Memory B cell (primary cell): ENCODE measurements at regions not wholly inside any gene's neighbourhood (a gene's known extent, or its start where the extent isn't known, plus 50 kb on each side); places are given as distances from the start of the nearest gene placed in this dataset.

Experiments
- ATAC-seq: fragments of 150-1000 bp; cut with Tn5 transposase; 2 replicates; pipeline ENCODE4 v1.10.0; 2021; ENCODE audit warnings: low read depth, mild to moderate bottlenecking, moderate library complexity
- DNase-seq, 2 donors: peaks; one replicate each; pipeline ENCODE4 v3.0.0; 2022; ENCODE audit warnings: low spot score in 2 of 2
- H3K27ac Mint-ChIP-seq: one replicate; pipeline ENCODE4 v1.8.0; 2022; ENCODE audit warnings: mild to moderate bottlenecking, moderate library complexity, mixed read lengths
- H3K27me3 Mint-ChIP-seq: one replicate; pipeline ENCODE4 v1.8.0; 2022; ENCODE audit warnings: mixed read lengths
- H3K36me3 Mint-ChIP-seq: one replicate; pipeline ENCODE4 v1.8.0; 2022; ENCODE audit warnings: mild to moderate bottlenecking, mixed read lengths
- H3K4me1 Mint-ChIP-seq: one replicate; pipeline ENCODE4 v1.8.0; 2022; ENCODE audit warnings: mixed read lengths
- H3K4me3 Mint-ChIP-seq: one replicate; pipeline ENCODE4 v1.8.0; 2022; ENCODE audit warnings: mild to moderate bottlenecking, moderate library complexity, mixed read lengths
- H3K9me3 Mint-ChIP-seq: one replicate; pipeline ENCODE4 v1.8.0; 2022; ENCODE audit warnings: mixed read lengths

DNA sequence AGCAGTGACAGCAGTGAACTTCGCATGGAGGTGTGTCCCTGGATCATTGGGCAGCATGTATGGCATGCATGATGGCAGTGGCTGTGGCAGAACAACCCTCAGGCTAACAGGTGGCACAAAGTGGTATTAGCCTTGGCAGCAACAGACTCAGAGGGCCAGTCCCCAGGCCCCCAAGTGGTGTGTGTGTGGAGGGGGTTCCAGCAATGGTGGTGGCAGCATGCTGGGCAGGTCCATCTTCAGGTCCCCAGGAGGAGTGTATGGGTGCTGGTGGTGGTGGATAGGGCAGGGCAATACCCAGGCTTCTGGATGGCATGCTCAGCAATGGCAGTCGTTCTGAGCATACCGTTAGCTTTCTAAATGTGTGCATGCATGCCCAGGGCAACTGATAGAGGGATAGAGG is 923.7 kb downstream of the PDHA2 start:
- ATAC-seq (no peak), DNase-seq (no peak)
- Mint-ChIP-seq H3K4me3 (no peak overlapping the region), H3K27ac (no peak overlapping the region), H3K4me1 (no peaks in the 10 kb centered on the region), H3K27me3 (no peaks in the 10 kb centered on the region), H3K36me3 (no peaks in the 10 kb centered on the region), H3K9me3 (peaks cover 8% of the 10 kb centered on the region)

DNA sequence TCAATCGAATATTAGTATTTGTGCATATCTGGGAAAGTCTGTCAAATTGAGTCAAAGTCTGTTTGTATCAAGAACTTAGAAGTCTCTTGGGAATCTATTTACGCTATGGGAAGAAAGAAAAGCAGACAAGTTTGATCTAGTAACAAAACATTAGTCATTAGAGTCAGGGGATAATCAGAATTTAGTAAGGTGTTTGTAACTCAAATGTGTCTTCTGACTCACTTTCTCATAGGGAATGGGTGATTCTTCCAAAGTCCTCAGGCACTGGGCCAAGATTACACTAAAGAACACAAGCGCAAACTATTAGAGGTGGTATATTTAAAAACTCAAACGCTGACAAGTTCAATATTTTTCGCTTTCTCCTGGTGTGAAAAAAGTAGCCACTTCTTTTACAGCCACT is 926.5 kb downstream of the PDHA2 start:
- Mint-ChIP-seq H3K27ac (no peak overlapping the region), H3K9me3 (peaks cover 6% of the 10 kb centered on the region), H3K4me3 (no peak overlapping the region), H3K27me3 (no peaks in the 10 kb centered on the region), H3K4me1 (no peaks in the 10 kb centered on the region), H3K36me3 (no peaks in the 10 kb centered on the region)
- ATAC-seq = no peak
- no peak for DNase-seq

DNA sequence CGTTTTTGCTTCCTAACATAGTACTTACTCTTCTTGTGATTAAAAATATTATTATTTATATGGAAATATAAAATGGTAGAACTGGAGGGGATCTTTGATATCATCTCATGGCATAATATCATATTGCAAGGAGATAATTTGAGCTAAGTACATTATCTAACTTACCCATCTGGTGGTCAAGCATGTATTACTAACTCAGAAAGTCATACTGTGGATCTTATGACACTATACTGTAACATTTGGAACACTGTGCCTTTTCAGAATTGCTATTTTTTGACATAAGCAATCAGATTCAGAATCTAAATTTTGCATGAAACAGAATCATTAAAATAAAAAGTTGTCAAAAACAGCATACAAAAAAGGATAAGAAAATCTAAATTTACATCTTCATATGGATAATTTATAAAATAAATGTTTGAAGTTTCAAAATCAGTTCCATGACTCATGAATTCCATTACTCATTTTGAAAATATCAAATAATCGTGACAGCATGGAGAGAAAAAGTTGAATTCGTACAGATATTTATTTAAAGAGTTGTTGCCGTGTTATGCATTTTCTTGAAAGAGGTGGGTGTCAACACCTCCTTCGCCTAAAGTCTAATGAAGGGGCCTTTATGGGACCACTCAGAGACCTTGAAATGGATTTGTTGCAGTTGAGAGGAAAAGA is 928.1 kb downstream of the PDHA2 start:
- Mint-ChIP-seq H3K27ac (no peak overlapping the region), H3K27me3 (no peaks in the 10 kb centered on the region), H3K9me3 (peaks cover 4% of the 10 kb centered on the region), H3K4me1 (no peaks in the 10 kb centered on the region), H3K4me3 (no peak overlapping the region), H3K36me3 (no peaks in the 10 kb centered on the region)
- ATAC-seq (no peak), DNase-seq (no peak)

DNA sequence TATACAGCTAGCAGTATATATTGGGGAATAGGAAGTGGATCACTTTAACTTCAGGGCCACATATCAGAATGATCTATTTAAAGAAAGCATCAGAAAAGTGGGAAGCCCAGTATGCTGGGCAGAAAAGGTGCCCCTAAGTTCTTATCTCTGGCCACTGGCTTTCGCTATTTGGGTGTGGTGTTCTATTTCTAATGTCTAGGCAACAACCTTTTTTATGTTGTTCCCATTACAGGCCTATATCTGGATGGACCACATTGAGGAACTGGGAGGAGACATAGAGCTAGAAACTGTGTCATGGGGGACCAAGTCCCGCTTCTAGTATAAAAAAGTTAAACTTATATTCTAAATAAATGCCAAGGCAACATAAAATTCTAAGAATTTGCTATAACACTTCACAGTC is 935.6 kb downstream of the PDHA2 start:
- Mint-ChIP-seq H3K36me3 (no peaks in the 10 kb centered on the region), H3K27me3 (no peaks in the 10 kb centered on the region), H3K4me1 (no peaks in the 10 kb centered on the region), H3K9me3 (no peaks in the 10 kb centered on the region), H3K4me3 (no peak overlapping the region), H3K27ac (no peak overlapping the region)
- ATAC-seq (no peak), DNase-seq (no peak)

DNA sequence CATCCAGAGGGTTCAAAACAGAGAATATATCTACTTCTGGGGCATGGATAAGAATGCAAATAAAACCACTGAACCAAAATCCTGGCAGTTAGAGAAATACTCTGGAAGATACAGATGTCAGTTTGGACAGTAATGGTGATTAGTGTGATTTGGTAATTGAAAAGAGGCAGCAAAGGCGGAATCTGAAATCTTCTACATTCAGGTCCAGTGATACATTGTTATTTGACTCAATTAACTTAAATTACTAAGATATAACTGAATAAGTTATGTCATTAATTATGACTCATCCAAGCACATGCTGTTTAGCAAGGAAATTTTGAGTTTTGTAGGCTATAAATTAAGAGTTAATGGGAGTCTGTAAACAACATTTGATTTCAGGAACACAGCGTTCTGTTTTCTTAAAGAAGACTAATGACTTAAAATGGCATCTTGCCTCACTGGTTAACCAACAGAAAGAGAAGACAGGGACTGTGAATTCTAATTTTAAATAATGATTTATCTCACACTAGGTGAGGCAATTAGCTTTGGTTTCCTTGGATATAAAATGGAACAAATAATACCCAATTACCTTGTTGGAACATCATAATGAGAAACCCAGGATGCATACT is 937.1 kb downstream of the PDHA2 start:
- Mint-ChIP-seq H3K27ac (no peak overlapping the region), H3K9me3 (no peaks in the 10 kb centered on the region), H3K27me3 (no peaks in the 10 kb centered on the region), H3K36me3 (no peaks in the 10 kb centered on the region), H3K4me1 (no peaks in the 10 kb centered on the region), H3K4me3 (no peak overlapping the region)
- DNase-seq (no peak), ATAC-seq (no peak)

DNA sequence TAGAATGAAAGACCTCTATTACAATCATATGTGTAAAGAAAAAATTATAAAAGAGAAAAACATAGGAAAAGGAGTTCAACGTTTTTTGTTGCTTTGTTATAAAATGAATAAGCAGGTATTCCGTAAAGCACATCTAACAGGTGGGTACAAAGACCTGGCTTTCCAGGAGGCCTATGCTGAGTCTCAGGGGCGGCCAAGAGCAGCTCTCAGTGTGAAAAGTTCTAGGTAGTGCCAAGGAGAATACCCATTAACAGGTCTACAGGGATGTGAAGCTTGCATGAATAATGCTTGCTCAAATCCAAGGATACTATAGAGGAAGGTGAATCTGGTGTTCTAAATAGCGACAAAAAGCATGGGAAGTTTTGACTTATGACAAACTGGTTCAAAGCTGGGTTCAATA is 944.4 kb downstream of the PDHA2 start:
- Mint-ChIP-seq H3K9me3 (peaks cover 8% of the 10 kb centered on the region), H3K27ac (no peak overlapping the region), H3K4me3 (no peak overlapping the region), H3K36me3 (no peaks in the 10 kb centered on the region), H3K4me1 (no peaks in the 10 kb centered on the region), H3K27me3 (no peaks in the 10 kb centered on the region)
- ATAC-seq (no peak), DNase-seq (no peak)

DNA sequence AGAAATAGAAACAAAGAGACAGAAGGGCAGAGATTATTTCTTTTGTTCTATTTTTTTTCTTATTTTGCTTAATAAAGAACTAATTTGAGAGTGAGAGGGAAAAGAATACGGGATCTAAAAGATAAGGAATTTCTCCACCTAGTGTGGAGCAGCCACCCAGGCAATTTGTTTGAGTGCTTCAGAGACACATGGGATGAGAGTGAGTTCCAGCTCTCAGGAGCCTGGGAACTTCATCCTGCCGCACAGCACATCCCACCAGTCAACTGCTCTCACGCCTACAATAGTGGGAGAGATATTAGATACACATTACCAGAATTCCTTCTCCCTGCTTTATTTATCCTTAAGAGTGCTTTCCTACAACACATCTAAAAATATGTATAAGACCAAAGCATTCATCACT is 946.4 kb downstream of the PDHA2 start:
- Mint-ChIP-seq H3K4me3 (no peak overlapping the region), H3K4me1 (no peaks in the 10 kb centered on the region), H3K36me3 (no peaks in the 10 kb centered on the region), H3K9me3 (peaks cover 9% of the 10 kb centered on the region), H3K27ac (no peak overlapping the region), H3K27me3 (no peaks in the 10 kb centered on the region)
- DNase-seq (no peak), ATAC-seq (no peak)

DNA sequence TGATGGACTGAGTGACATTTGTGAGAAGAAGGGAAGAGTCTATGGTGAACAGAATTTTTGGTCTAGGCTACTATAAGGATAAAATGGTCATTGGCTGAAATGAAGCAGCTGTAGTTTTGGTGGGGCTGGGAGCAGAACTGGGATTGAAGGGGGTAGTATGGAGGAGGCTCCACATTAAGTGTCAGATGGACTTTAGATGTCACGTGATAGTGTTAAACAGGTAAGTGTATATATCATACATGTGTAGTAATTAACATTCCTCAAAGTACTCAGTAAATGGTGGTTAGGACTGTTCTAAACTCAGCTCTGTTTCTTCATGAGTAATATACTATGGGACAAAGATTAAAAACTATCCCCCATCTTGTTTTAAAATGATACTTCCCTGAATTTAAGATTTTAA is 947.9 kb downstream of the PDHA2 start:
- Mint-ChIP-seq H3K36me3 (no peaks in the 10 kb centered on the region), H3K27me3 (no peaks in the 10 kb centered on the region), H3K4me1 (no peaks in the 10 kb centered on the region), H3K9me3 (peaks cover 9% of the 10 kb centered on the region), H3K27ac (no peak overlapping the region), H3K4me3 (no peak overlapping the region)
- DNase-seq (no peak), ATAC-seq (no peak)

DNA sequence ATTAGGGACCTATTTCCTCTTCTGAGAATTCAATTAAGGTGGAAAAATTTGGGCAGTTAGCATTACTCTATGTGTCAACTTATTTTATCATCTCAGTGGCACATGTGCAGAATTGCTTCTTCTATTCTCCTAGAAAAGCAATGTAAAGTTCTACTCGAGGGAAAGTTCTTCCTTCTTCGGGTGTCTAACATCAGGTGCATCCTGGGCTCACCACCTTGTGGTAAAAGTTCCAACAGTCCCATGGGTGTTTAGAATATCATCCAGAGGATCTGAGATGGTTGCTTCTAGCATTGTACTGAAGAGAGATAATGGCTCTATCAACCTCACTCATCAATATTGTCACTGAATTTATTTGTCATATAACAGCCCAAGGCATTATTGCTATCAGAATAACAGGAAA is 969.7 kb downstream of the PDHA2 start:
- no peak overlapping the region for H3K27ac Mint-ChIP-seq
- peaks cover 5% of the 10 kb centered on the region for H3K9me3 Mint-ChIP-seq
- no peak for ATAC-seq
- no peaks in the 10 kb centered on the region for H3K4me1 Mint-ChIP-seq
- H3K4me3 Mint-ChIP-seq = no peak overlapping the region
- H3K27me3 Mint-ChIP-seq = no peaks in the 10 kb centered on the region
- DNase-seq = no peak
- H3K36me3 Mint-ChIP-seq = no peaks in the 10 kb centered on the region

DNA sequence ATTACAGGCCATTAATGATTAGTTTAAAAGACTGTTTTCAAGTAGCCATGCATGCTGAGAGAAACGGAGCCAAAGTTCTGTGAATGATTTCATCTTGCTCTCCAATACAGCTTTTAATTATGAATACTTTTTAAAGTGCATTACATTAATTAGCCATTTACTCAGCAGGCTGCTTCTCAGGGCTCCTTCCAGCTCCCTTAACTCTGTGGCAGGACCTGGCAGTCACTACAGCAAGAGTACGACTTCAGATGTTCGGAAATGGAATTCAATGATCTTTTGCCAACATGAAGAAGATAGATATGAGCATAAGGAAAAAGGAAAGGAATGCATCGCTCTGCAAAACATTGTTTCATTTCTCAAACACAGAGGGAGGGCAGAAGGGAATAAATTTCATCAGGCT is 987.2 kb downstream of the PDHA2 start:
- ATAC-seq (no peak), DNase-seq (no peak)
- Mint-ChIP-seq H3K9me3 (peaks cover 4% of the 10 kb centered on the region), H3K4me1 (no peaks in the 10 kb centered on the region), H3K27ac (no peak overlapping the region), H3K4me3 (no peak overlapping the region), H3K27me3 (no peaks in the 10 kb centered on the region), H3K36me3 (no peaks in the 10 kb centered on the region)

DNA sequence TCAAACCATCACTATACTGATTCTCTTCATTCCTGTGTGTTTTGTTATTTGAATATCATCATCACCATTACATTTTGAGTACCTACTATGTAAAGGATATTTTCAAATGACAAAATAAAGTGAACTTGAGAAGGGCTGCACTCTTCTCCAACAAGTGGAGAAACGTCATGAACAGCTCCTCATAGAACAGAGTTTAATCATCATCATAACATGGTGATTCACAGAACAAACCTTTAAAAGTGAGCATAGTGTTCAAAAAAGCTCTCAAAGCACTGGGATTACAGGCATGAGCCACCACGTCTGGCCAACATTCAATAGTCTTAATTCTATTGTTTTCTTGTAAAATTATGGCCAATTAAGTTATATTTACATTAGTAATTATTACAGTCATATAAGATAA is 993.9 kb downstream of the PDHA2 start:
- no peak for DNase-seq
- Mint-ChIP-seq H3K27me3 (no peaks in the 10 kb centered on the region), H3K4me1 (no peaks in the 10 kb centered on the region), H3K36me3 (no peaks in the 10 kb centered on the region), H3K4me3 (no peak overlapping the region), H3K27ac (no peak overlapping the region), H3K9me3 (peaks cover 4% of the 10 kb centered on the region)
- no peak for ATAC-seq

DNA sequence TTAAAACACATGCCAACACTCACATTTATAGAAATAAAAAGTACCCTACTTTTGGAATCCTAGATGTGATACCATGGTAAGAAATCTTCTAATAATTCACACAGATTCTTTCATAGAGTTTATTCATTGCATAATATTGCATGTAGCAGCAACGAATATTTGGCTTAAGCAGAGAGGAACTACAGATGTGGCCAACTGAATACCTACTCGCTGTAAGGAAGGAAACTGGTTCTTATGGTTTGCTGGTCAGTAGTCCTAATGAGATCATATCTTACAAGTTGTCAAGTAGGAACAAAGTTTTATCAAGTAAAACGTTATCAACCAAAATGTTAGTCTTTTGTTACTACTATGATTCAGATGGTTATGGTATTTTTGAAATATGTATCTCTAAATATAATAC is 996.1 kb downstream of the PDHA2 start:
- Mint-ChIP-seq H3K27me3 (no peaks in the 10 kb centered on the region), H3K27ac (no peak overlapping the region), H3K9me3 (no peaks in the 10 kb centered on the region), H3K4me1 (no peaks in the 10 kb centered on the region), H3K4me3 (no peak overlapping the region), H3K36me3 (no peaks in the 10 kb centered on the region)
- ATAC-seq = no peak
- DNase-seq = no peak

DNA sequence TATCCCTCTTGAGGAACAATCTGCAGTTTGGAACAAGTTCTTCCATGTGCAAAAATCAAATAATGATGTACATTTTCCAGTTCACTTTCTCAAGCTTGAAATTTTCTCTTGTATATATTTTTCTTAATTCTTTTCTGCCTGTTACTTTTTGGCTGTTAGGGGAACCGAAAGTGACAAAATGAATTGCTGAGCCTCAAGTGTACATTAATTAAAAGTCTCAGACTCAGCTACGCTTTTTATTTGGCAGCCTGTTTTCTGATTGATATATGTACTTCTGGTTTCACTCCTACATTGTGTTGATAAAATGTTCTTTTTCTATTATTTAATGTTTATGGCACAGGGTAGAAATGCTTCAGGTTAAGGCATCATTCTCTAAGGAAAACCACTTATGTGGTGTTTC is 999.5 kb downstream of the PDHA2 start:
- peaks cover 1% of the 10 kb centered on the region for H3K9me3 Mint-ChIP-seq
- no peak for ATAC-seq

DNA sequence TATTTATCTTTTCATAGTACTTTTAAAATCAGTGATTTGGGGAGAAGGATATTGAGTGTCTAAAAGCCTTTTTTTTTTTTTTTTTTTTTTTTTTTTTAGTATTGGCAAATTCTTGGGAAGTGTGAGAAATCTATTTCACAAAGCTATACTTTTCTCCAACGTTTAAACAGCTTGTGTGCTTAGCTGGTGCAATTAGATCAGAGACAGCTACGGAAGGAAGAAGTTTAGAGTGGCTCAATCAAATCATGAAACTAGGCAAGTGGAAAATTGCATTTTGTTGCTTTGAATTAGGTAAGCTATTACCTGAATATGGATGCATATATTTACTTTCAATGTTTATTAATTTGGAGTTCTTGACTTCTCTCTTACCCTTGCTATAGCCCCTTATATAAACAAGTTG is 1001.9 kb downstream of the PDHA2 start:
- H3K4me1 Mint-ChIP-seq = no peaks in the 10 kb centered on the region
- H3K4me3 Mint-ChIP-seq = no peak overlapping the region
- no peaks in the 10 kb centered on the region for H3K27me3 Mint-ChIP-seq
- no peak for DNase-seq
- H3K9me3 Mint-ChIP-seq = peaks cover 1% of the 10 kb centered on the region
- ATAC-seq = no peak
- no peaks in the 10 kb centered on the region for H3K36me3 Mint-ChIP-seq
- no peak overlapping the region for H3K27ac Mint-ChIP-seq

More for the DNA sequence above, 999.5 kb downstream of the PDHA2 start:
- no peak for DNase-seq
- no peak overlapping the region for H3K27ac Mint-ChIP-seq
- H3K4me1 Mint-ChIP-seq = no peaks in the 10 kb centered on the region
- no peaks in the 10 kb centered on the region for H3K27me3 Mint-ChIP-seq
- H3K36me3 Mint-ChIP-seq = no peaks in the 10 kb centered on the region
- no peak overlapping the region for H3K4me3 Mint-ChIP-seq

DNA sequence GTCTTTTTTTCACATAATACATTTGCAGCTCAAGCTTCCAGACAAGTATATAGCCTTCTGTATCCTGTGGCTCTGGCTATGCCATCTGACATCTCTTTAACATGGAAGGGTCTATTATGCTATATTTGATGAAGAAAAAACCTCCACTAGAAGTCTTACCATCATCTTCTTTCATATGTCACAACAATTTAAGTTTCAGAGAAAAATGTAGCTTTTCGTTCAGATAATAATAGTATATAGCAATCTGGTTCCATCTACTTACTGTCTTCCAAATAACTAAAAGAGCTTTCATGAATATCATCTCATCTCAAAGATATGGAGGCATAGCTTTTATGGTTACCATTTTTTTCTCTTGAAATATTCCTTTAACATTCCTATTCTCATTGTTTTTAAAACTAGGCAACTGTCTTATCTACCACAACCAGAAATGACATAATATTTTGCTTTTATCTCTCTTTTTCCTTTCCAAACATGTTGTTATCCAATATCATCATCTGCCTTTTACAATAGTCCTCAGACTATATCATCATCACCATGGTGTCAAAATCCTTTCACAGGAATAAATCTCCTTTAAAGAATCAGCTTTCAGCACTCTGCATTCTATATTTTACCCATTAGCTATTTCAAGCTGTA is 1005.1 kb downstream of the PDHA2 start:
- Mint-ChIP-seq H3K27me3 (no peaks in the 10 kb centered on the region), H3K36me3 (no peaks in the 10 kb centered on the region), H3K27ac (no peak overlapping the region), H3K4me3 (no peak overlapping the region), H3K4me1 (no peaks in the 10 kb centered on the region), H3K9me3 (peaks cover 1% of the 10 kb centered on the region)
- no peak for DNase-seq
- no peak for ATAC-seq
